Stimulated activated CD8-positive, alpha-beta memory T cell treated with anti-CD3 and anti-CD28 coated beads, Interleukin-15, amount 100 ng/mL, for 48 hours (primary cell): ENCODE measurements at regions not wholly inside any gene's neighbourhood (a gene's known extent, or its start where the extent isn't known, plus 50 kb on each side); places are given as distances from the start of the nearest gene placed in this dataset.
"Not testable (repeated sequence)": the region's sequence is repeated elsewhere in the genome, so short reads cannot be mapped to it uniquely, and the experiment has no call there.

Source experiments
- DNase-seq, 2 donors: peaks; one replicate each; pipeline ENCODE4 v3.0.0-alpha.2; 2020; ENCODE audit warnings: low read depth in 2 of 2

DNA sequence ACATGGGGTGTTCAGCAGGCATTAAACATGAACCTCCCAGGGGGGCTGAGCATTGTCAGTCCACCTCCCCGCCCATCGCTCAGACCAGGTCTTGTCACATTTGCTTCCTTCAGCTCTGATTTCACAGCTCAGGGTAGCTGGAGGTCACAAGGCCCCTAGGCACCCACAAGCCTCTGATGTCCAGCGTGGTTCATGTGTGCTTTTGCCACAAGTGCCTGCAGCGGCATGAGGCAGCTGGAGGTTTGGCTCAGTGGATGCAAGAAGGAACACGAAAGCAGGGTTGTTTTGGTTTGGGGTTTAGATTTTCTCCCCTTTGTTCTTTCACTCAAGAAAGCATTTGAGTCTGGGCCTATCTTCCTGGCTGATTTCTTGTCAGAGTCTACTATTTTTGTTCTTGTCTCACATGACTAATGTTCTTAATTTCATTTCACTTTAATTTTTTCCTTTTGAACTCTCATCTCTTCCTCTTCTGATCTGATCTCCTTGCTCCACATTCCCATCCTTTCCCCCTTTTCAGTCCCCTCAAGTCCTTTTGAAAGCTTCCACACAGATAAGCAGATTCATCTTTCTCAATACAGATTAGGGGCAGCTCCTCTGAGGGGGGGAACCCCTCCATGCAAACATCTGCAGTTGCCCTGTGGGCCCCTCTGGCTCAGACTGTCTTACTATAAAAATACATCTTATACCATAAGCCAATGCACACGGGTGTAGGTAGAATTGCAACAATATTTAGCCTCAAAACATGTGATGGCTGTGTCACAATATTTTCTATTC is 68.1 kb upstream of the CEP85L start:
- DNase-seq, result no peak

DNA sequence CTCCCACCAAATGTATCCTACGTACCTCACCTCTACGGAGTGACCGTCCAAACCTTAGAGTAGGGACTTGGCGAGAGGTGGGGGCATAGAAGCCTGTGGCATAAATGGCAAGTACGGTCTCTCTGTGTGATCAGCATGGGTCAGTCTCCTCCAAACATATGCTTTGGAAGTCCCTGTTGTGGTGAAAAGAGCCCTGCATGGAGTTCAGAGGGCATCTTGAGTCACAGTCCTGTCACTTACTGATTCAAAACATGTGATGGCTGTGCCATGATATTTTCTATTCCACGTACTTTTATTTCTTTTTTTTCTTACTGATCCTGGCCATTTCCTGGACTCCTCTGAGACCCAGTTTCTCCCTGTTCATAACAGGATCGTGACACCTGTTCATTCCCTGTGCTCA is 67.5 kb upstream of the CEP85L start:
- DNase-seq, result no peak

DNA sequence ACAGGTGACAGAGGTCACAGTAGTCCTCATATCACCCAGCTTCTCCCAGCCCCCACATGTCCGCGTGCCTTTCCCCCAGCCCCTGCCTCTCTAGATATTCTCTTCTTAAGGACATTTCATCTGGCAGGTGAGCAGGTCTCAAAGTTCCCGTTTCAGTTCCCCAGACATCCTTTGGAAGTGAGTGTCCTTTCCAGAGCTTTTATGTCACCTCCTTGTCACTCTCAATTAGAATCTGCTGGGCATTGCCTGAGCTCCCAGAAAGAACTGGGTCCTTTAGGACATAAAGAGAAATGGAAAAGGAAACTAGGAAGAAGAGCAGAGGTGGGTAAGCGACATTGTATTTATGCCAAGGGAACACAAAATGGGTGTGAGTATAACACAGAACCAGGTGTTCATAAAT is 66.9 kb upstream of the CEP85L start:
- DNase-seq, result no peak

DNA sequence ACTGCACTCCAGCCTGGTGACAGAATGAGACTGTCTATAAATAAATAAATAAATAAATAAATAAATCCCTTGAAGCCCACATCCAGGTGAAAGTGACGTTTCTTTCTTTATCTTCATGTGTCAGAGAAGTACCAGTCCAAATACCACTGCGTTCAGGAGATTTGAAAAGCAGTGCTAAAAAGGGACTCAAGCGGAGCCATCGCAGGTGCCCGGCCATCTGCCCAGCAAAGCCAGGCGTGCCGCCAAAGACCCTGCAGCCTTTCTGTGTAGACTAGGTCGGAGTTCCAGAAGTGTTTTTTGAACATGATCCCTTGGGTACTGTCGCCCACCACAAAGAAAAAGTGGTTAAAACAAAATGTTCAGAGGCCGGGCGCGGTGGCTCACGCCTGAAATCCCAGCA is 65.7 kb upstream of the CEP85L start:
- DNase-seq, result no peak

DNA sequence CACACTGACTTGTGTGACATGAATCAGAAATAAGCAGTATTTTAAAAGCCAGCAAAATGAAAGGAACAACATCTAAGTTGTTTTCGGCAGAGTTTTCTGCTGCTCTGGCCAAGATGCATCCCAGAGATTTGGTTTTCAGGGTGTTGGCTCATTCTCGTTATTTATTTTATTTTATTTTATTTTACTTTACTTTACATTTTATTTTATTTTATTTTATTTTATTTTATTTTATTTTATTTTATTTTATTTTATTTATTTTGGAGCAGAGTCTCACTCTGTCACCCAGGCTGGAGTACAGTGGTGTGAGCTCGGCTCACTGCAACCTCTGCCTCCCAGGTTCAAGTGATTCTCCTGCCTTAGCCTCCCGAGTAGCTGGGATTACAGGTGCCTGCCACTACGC is 64.5 kb upstream of the CEP85L start:
- not testable (repeated sequence) for DNase-seq

DNA sequence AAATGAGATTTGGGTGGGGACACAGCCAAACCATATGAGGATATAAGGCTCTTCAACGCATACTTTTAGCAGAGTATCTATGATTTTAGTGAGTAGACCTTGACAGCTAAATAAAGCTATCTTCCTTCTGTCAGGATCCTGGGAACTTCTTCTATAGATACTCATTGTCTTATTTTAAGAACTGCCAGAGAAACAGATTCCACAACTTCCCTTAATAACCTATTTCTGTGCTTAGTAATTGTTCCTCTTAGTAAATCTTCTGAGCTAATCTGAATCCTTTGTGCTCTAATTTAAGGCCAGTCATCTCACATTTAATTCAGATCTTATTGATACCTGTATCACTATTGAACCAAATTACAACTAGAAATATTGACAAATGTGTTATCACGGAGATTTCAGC is 64.0 kb upstream of the CEP85L start:
- DNase-seq, result no peak

DNA sequence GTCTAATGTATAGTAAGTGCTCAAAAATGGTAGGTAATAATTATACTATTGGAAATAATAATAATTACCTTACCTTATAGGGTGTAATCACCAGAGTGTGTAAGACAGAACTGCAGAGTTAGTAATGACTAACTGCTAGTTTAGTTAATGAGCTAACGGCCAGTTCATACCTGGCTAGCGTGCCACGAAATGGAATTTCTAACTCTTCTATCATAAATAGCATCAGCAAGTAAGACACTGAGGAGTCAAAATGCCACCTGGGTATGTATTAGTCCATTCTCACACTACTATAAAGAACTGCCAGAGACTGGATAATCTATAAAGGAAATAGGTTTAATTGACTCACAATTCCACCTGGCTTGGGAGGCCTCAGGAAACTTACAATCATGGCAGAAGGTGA is 63.4 kb upstream of the CEP85L start:
- no peak for DNase-seq

DNA sequence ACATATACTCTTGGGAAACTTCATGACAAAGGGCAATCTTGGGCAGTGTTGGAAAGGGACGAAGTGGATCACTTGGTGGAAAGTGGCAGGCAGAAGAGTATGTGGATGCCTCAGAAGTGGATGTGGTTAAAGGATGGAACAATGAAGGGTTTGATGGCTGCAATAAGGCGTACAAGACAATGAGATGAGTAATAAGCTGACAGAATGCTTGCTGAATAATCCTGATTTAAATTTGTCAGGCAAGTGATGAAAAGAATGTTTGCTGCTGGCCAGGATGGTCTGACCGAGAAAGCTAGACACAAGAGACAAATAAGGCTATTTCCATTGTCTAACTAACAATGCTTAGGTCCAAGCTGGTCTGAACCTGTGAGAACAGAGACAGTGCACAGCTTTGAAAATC is 61.6 kb upstream of the CEP85L start:
- no peak for DNase-seq

DNA sequence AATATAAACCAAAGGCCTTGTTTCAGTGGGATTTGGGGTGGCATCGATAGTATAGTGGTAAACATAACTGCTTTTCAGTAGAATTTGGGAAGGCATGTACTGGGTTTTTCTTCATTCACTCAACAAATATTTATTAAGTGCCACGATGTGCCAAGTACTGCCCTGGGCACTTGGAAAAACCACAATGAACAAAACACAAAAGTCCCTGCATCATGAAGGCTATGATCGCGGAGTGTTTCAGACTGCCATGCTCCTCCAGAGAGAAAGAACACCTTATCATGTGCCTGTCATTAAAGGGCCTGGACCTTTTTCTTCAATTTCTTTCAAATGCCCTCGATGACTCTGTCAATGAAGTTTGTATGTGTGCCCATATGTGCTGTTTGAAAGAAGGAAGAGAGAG is 59.2 kb upstream of the CEP85L start:
- no peak for DNase-seq

DNA sequence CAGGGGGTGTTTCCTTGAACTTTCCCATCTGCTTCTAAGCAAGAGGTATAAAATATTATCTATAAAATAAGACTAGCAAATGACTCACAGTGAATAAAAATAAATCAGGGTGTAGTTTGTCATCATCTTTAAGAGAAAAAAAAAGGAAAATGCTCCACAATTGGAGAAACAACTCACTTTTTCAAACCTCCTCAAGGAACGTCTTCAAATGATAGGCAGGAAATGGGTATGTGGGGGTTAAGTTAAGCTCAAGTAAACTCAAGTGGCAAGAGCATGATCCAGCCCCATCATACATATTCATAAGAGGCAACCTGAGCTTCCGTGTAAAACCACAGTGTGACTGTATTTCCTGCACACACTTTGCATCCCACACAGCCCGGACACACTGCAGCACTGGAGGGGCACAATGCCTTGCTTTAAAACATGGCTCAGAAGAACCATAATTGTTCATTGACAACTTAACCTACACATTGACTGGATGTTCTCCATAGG is 58.5 kb upstream of the CEP85L start:
- peak; percentile 65 to 67 for DNase-seq

DNA sequence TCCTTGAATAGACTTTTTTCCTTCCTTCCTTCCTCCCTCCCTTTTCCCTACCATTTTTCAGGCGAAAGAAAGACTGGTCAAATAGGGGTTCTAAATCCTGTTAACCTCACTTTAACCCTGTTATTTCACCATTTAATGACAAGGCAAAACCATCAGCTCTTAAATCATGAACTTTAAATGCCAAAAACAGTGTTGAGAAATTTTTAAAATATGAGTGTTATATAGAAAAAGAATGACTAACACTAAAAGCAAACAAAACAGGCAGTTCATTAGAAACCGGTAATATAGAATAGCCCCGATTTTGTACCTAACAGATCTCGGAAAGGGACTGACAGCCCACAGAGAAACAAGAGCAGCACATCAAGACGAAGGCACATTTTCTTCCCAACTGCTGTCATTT is 57.4 kb upstream of the CEP85L start:
- DNase-seq, result no peak

DNA sequence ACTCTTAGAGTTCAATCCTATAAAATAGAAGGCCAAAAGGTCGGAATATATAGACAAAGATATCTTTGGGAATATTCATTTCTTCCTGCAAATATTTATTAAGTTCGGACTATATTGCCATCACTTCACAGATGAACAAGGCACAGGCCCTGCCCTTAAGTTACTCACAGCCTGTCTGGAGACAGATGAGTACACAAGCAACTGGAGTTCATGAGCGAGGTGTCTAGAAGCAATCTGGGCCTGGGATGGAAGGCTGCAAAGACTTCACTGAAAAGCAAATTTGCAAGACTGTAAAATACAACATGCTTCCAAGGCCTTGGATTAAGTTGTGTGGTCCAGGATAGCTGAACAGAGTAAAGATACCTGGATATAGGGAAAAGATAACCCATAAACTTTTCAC is 56.7 kb upstream of the CEP85L start:
- no peak for DNase-seq

DNA sequence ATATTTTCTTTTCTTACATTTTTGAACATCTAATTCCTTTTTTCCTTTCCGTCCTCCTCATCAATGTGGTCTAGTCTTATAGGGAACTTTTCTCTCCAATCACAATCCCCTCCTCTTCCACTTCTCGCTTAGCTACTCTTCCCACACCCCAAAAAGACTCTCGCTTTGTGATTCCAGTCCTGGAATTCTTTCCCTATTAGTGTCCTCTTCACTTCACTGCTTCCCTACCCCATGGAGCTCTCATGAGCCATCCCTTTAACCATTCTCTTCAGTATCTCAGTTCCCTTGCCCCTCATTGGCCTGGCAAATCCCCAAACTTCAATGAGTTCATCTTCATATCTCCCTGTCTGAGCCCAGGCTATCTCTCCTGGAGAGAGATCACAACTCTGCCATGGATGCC is 55.3 kb upstream of the CEP85L start:
- DNase-seq, result no peak

DNA sequence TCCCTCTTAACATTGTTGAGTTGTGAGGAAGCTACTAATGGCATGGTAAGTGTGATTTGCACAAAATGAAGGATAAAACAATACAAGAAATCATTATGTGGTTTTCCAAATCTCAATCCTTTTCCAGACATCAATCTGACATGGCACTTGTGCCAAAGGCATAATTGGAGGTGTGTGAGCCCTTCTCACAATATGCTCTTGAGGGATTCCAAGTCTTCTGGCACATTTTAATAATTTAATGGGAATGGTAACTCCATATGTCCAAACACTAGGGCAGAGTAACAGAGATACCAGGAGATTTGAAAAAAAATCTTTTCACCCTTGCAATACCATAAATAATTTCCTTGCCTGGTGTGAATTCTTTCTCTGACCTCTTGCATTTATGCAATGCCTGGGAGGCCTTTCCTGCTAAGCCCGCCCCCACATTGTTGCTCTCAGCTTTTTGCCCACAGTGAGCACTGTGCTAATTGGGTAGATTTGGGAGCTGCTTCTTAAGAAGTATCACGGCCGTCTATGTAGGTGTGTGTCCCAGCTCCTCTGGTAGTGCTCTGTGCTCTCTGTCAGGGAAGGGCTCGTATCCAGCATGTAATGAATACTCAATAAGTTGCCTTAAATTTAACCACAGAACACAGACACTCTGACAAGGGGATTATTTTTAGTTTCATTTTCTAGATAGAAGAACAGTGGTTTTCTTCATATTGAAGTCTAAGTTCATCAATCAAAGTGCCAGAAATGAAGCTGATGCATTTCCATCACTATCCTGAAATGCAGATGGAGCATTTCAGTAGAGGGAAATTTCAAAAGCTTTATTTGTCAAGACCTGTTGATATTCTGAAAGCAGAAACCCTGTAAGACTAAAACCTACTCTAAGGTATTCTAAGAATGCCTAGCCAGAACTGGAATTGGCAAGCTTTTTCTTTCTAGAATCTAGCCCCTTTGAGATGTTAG is 54.4 kb upstream of the CEP85L start:
- no peak for DNase-seq

DNA sequence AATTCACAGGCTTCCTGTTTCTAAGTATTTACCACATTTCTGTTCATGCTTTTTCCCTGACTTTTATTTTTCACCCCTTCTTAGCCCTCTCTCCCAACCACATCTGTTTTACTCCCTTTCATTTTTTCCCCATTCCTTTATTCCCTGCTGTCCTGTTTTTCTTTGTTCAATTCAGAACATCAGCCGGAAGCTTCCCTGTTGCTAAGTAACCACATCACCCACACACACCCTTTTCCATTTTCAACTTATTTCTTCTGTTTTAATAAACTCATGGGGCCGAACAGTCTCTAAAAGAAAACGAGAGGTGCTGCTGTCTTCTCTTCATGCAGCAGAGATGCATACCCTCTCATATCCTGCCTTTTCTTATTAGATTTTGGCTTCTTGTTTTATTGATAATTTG is 53.5 kb upstream of the CEP85L start:
- DNase-seq, result no peak

DNA sequence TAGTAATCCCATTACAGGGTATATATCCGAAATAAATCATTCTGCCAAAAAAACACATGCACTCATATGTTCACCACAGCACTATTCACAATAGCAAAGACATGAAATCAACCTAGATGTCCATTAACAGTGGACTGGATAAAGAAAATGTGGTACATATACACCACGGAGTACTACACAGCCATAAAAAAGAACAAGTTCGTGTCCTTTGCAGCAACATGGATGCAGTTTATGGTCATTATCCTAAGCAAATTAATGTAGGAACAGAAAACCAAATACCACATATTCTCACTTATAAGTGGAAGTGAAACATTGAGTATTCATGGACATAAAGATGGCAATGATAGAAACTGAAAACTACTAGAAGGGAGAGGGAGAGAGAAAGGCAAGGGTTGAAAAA is 49.9 kb upstream of the CEP85L start:
- DNase-seq, result not testable (repeated sequence)
